Esophagus squamous epithelium (tissue), 5 donors: ENCODE measurements at regions not wholly inside any gene's neighbourhood (a gene's known extent, or its start where the extent isn't known, plus 50 kb on each side); places are given as distances from the start of the nearest gene placed in this dataset.

ENCODE experiments used
- DNase-seq: peaks from one replicate; lab custom pipeline; 2025; lab: John Stamatoyannopoulos, UW
- H3K27ac ChIP-seq, 4 donors: fragments of 200-600 bp; sonication (generic); one replicate each; pipeline ENCODE4 v1.5.1; 2016 to 2019; ENCODE audit warnings: mild to moderate bottlenecking in 1 of 4
- H3K27me3 ChIP-seq, 4 donors: fragments of 200-600 bp; sonication (generic); 1 replicate in 3 of 4; 2 replicates in 1 of 4; pipeline versions ENCODE4 v1.5.1 to v1.6.0; 2017 to 2021; ENCODE audit warnings: antibody characterized with exemption in 1 of 4
- H3K36me3 ChIP-seq, 3 donors: fragments of 200-600 bp; sonication (generic); one replicate each; pipeline ENCODE4 v1.5.1; 2016 to 2019
- H3K4me1 ChIP-seq, 3 donors: fragments of 200-600 bp; sonication (generic); one replicate each; pipeline ENCODE4 v1.5.1; 2017 to 2019
- H3K4me3 ChIP-seq, 4 donors: fragments of 200-600 bp; sonication (generic); 1 replicate in 3 of 4; 2 replicates in 1 of 4; pipeline ENCODE4 v1.5.1; 2016 to 2019; ENCODE audit warnings: mild to moderate bottlenecking in 2 of 4, moderate library complexity in 1 of 4
- H3K9me3 ChIP-seq, 3 donors: fragments of 200-600 bp; sonication (generic); one replicate each; pipeline ENCODE4 v1.5.1; 2016 to 2019
- POLR2A ChIP-seq, 4 donors: fragments of 450-650 bp; IDR thresholded peaks; one replicate each; pipeline ENCODE4 v1.6.1; 2017; ENCODE audit warnings: antibody characterized with exemption in 4 of 4, mild to moderate bottlenecking in 4 of 4, moderate library complexity in 3 of 4
- WGBS, 2 donors: methylation state at CpG; one replicate each; pipeline ENCODE4 v1.1.5; 2018; 5-methylcytosine and 5-hydroxymethylcytosine counted together
- intact Hi-C: fragments of 100-400 bp; cut with DNase I; formaldehyde crosslinking; loops from one replicate; pipeline ENCODE4 v1.15.0; 2022
- TF ChIP-seq, protein P1 (sequence below), 6 experiments: fragments of 450-650 bp in 4 of 6; fragments of 200-600 bp in 2 of 6; sonication (generic) in 2 of 6; IDR thresholded peaks; one replicate each; pipeline ENCODE4 v1.5.1; 2016 to 2019; ENCODE audit warnings: antibody characterized with exemption in 6 of 6, mild to moderate bottlenecking in 4 of 6, moderate library complexity in 4 of 6
- donor health status: DM: yes; HTN: yes; CAD: no.

GRCh38 chr4:111601671-111602070, 543.6 kb upstream of the FAM241A start:
- Histone ChIP-seq H3K27ac (no peak overlapping the region), H3K4me1 (no peaks in the 10 kb centered on the region), H3K4me3 (no peak overlapping the region), H3K36me3 (no peaks in the 10 kb centered on the region), H3K27me3 (no peaks in the 10 kb centered on the region), H3K9me3 (no peaks in the 10 kb centered on the region)
- DNase-seq, result no peak
- no peak for TF ChIP-seq POLR2A (IDR thresholded peaks at IDR 0.05)
- TF ChIP-seq, protein P1, sequence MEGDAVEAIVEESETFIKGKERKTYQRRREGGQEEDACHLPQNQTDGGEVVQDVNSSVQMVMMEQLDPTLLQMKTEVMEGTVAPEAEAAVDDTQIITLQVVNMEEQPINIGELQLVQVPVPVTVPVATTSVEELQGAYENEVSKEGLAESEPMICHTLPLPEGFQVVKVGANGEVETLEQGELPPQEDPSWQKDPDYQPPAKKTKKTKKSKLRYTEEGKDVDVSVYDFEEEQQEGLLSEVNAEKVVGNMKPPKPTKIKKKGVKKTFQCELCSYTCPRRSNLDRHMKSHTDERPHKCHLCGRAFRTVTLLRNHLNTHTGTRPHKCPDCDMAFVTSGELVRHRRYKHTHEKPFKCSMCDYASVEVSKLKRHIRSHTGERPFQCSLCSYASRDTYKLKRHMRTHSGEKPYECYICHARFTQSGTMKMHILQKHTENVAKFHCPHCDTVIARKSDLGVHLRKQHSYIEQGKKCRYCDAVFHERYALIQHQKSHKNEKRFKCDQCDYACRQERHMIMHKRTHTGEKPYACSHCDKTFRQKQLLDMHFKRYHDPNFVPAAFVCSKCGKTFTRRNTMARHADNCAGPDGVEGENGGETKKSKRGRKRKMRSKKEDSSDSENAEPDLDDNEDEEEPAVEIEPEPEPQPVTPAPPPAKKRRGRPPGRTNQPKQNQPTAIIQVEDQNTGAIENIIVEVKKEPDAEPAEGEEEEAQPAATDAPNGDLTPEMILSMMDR (IDR thresholded peaks at IDR 0.05), result no peak
- intact Hi-C loops, result no loop called here
- WGBS, 2 donors, result 65 to 71% methylated on average over 3 of the region's 3 CpGs

GRCh38 chr4:111602848-111603247, 542.4 kb upstream of the FAM241A start:
- DNase-seq, result no peak
- WGBS, 2 donors, result 33 to 80% methylated on average over 1 of the region's 1 CpG

GRCh38 chr4:111605111-111605510, 540.1 kb upstream of the FAM241A start:
- H3K4me3 ChIP-seq, result no peak overlapping the region
- WGBS, 2 donors, result 5 to 22% methylated on average over 1 of the region's 1 CpG
- H3K27me3 ChIP-seq, result no peaks in the 10 kb centered on the region
- no peak for DNase-seq
- no peaks in the 10 kb centered on the region for H3K36me3 ChIP-seq
- H3K4me1 ChIP-seq, result no peaks in the 10 kb centered on the region
- intact Hi-C loops, result no loop called here
- TF ChIP-seq, protein P1 (IDR thresholded peaks at IDR 0.05), result no peak
- TF ChIP-seq POLR2A (IDR thresholded peaks at IDR 0.05), result no peak
- no peak overlapping the region for H3K27ac ChIP-seq
- H3K9me3 ChIP-seq, result no peaks in the 10 kb centered on the region

More at GRCh38 chr4:111602848-111603247, 542.4 kb upstream of the FAM241A start:
- Histone ChIP-seq H3K4me3 (no peak overlapping the region), H3K36me3 (no peaks in the 10 kb centered on the region), H3K4me1 (no peaks in the 10 kb centered on the region), H3K9me3 (no peaks in the 10 kb centered on the region), H3K27ac (no peak overlapping the region), H3K27me3 (no peaks in the 10 kb centered on the region)
- TF ChIP-seq, protein P1 (IDR thresholded peaks at IDR 0.05), result no peak
- TF ChIP-seq POLR2A (IDR thresholded peaks at IDR 0.05), result no peak
- intact Hi-C loops, result no loop called here

DNA sequence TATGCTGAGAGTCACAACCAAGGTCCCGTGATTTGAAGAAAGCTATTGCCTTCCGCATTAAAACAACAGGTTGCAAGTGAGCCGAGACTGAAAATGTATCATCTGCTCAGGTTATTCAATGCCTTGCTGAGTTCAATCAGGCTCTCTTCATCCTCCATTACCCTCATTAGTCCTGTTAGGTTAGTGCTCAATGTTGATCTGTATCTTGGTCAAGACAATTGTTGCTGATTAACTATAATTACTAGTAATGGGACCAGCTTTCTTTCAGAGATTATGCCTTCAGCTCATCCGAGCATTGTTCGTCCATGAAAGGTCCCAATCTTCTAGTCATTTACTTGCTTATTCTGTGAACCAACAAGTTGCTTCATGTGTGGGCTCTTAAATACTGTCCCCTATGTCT, 534.6 kb upstream of the FAM241A start:
- H3K9me3 ChIP-seq, result no peaks in the 10 kb centered on the region
- DNase-seq, result no peak
- WGBS, 2 donors, result 85 to 90% methylated on average over 5 of the region's 5 CpGs
- H3K4me1 ChIP-seq, result no peaks in the 10 kb centered on the region
- H3K36me3 ChIP-seq, result no peaks in the 10 kb centered on the region
- no peak overlapping the region for H3K4me3 ChIP-seq
- intact Hi-C loops, result no loop called here
- H3K27ac ChIP-seq, result no peak overlapping the region
- TF ChIP-seq, protein P1 (IDR thresholded peaks at IDR 0.05), result no peak
- no peak for TF ChIP-seq POLR2A (IDR thresholded peaks at IDR 0.05)
- H3K27me3 ChIP-seq, result no peaks in the 10 kb centered on the region

DNA sequence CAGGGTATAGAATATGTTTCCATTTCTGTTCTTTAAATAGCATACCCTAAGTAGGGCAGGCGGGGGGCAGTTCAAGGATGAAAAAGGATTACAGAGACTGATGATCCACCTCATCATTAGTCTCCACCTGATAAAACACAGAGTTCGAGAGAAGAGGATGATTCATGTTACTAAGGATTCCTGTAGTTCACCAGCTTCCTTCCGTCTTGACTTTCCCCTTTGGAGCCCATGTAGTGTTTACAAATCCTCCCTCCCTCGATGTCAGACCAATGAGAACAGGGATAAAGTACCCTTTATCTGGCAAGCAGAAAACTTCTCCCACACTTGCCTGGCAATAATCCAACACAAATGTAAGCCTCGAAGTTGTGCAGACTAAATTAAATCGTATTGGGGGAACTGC, 526.3 kb upstream of the FAM241A start:
- WGBS, 2 donors, result 48 to 57% methylated on average over 6 of the region's 6 CpGs
- DNase-seq, result no peak
- no peaks in the 10 kb centered on the region for H3K9me3 ChIP-seq
- TF ChIP-seq POLR2A (IDR thresholded peaks at IDR 0.05), result no peak
- TF ChIP-seq, protein P1 (IDR thresholded peaks at IDR 0.05), result no peak
- intact Hi-C loops, result no loop called here
- no peaks in the 10 kb centered on the region for H3K4me1 ChIP-seq
- no peak overlapping the region for H3K27ac ChIP-seq
- no peak overlapping the region for H3K4me3 ChIP-seq
- no peaks in the 10 kb centered on the region for H3K27me3 ChIP-seq
- no peaks in the 10 kb centered on the region for H3K36me3 ChIP-seq
